ENCODE measurements at regions not wholly inside any gene's neighbourhood (a gene's known extent, or its start where the extent isn't known, plus 50 kb on each side); places are given as distances from the start of the nearest gene placed in this dataset.
"Not testable (repeated sequence)": the region's sequence is repeated elsewhere in the genome, so short reads cannot be mapped to it uniquely, and the experiment has no call there.

DNA sequence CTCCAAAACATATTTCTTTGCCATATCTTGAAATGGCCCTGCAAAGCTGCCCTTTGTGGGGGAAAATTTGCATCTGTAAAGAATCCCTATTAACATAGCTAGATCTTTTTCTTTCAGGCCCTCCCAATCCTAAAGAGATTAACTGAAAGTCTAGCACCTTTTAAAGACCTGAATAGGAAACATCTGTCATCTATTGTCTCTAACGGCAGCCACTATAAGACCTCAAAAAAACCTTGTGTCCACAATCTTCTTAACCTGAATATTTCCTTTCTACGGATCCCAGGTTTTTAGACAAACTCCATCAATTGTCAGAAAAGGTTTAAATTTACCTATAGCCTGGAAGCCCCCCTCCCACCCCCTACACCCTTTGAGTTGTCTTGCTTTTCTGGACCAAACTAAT lies 241.3 kb downstream of the NPR3 start:
- TF ChIP-seq, protein P1, sequence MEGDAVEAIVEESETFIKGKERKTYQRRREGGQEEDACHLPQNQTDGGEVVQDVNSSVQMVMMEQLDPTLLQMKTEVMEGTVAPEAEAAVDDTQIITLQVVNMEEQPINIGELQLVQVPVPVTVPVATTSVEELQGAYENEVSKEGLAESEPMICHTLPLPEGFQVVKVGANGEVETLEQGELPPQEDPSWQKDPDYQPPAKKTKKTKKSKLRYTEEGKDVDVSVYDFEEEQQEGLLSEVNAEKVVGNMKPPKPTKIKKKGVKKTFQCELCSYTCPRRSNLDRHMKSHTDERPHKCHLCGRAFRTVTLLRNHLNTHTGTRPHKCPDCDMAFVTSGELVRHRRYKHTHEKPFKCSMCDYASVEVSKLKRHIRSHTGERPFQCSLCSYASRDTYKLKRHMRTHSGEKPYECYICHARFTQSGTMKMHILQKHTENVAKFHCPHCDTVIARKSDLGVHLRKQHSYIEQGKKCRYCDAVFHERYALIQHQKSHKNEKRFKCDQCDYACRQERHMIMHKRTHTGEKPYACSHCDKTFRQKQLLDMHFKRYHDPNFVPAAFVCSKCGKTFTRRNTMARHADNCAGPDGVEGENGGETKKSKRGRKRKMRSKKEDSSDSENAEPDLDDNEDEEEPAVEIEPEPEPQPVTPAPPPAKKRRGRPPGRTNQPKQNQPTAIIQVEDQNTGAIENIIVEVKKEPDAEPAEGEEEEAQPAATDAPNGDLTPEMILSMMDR (IDR thresholded peaks at IDR 0.05; ENCODE audit: low read depth, low read length, missing input control), result not testable (repeated sequence)
- TF ChIP-seq, protein P2, sequence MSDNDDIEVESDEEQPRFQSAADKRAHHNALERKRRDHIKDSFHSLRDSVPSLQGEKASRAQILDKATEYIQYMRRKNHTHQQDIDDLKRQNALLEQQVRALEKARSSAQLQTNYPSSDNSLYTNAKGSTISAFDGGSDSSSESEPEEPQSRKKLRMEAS (IDR thresholded peaks at IDR 0.05), result not testable (repeated sequence)
